ENCODE measurements at regions not wholly inside any gene's neighbourhood (a gene's known extent, or its start where the extent isn't known, plus 50 kb on each side); places are given as distances from the start of the nearest gene placed in this dataset.

DNA sequence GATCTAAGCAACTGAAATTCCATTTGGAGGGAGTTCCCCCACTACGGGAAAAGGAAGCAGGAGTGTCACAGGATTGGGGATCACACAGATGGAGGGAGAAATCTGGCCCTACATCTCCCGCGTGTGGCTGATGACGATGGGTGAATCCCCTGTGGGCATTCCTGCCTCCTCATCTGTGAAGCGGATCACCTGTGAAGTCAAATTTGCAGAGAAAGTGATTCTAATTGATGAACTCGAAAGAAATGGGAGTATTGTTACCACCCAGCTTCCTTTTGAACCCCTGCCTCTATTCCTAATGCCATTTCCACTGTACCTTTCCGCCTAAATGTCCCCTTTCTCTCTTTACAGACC is 92.0 kb downstream of the CMPK2 start:
- TF ChIP-seq CTCF (IDR thresholded peaks at IDR 0.05) (no peak), POLR2A (IDR thresholded peaks at IDR 0.05) (no peak), EP300 (IDR thresholded peaks at IDR 0.05) (no peak)
